ENCODE measurements at regions not wholly inside any gene's neighbourhood (a gene's known extent, or its start where the extent isn't known, plus 50 kb on each side); places are given as distances from the start of the nearest gene placed in this dataset.
"Not testable (repeated sequence)": the region's sequence is repeated elsewhere in the genome, so short reads cannot be mapped to it uniquely, and the experiment has no call there.

DNA sequence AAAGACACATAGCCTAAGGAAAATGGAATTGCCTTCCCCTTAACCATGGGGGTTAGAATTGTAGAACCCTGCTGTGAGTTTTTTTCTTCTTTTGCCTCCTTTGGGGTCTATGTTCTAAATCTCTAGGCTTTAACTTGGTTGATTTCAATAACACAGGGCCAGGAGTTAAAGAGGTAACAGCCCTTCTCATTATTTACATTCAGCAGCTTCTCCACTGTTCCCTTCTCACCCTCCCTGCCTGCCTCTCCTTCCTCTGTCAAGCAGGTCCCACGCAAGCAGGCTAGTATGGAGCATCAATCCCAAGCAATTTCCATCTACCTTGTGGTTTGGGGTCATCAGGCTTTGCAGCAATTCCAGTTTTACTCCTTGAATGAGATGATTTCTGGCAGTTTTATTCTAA is 236.1 kb upstream of the G2E3 start:
- no peak for DNase-seq

GRCh38 chr14:30330033-30330432 is 228.9 kb upstream of the G2E3 start:
- DNase-seq, result no peak

DNA sequence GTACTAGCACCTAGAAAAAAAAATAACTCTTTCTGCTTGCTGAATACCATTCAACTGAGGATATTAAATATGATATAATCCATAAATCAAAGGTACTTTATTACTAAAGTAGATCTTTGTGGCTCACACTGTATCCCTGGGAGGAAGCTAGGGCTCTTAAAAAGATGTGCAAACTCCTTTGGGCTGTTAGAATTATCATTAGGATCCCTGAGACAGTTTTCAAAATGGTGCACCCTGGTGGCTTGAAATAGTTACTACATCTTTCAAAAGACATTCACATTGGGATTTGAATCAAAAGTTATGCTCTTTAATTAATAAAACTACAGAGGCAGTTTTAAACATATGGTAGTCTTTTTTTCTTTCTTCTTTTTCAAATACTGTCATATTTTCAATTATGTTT is 228.5 kb upstream of the G2E3 start:
- no peak for DNase-seq

- no peak for DNase-seq
Measured at GRCh38 chr14:30331030-30331429, 227.9 kb upstream of the G2E3 start.

DNA sequence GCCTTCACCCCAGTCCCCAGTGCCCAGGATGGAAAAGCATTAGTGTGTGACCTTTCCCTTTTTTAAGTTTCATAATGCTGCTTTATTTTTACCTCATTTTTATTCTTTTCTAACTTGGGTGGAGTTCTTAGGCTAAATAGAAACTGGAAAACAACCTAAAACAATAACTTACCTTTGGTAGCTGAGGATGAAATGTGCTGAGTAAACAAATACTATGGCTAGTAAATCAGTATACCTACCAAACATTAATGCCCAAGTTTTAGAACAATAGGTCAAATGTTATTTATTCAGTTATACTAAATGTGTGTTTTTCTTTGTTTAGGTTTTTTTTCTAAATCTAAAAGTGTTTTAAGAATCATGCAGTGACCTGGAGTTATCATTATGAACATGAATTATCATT is 226.6 kb upstream of the G2E3 start:
- DNase-seq, result no peak

GRCh38 chr14:30333934-30334333 is 225.0 kb upstream of the G2E3 start:
- no peak for DNase-seq

DNA sequence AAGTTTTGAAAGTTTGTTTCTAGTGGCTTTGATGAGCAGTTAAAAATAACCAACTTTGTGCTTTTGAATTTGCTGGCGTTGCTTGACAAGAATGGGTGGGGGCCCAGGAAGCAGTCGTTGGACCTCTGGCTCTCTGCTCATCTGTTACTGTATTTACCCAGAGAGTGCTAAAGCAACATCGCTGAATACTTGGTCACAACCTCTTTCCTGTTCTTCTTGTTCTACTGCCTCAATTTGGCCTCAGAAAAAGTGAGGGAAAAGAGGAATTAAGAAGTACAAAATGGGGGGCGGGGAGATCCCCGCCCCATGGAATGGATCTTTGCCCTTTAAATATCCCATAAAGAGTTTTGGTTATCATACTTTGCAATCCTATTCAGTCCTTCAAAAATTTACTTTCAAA is 221.5 kb upstream of the G2E3 start:
- no peak for DNase-seq

DNA sequence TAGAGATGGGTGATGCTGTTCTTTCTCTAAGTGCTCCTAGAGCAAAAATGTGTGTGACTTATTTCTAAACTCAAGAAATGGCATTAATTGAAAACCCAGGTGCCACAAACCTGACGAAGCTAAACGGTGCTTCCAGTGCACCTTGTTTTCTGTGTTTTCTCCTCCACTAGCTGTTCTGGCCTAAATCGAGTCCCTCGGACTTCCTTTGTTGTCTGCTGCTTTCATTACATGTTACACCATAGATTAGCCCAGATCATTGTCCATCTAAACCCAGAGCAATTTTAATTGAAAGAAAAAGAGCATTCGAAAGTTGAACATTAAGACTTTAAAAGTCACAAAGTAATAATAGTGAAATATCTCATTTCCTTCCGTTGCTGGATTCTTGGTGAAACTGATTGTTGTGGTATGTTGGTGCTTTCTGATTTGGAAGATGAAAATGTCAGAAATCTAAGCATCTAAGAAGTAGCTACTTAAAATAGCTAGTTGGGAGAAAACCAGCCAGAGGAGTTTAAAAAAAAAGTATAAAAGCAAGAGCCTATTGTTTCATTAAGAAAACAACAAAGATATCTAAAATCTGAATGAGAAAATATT is 219.6 kb upstream of the G2E3 start:
- DNase-seq, result no peak

GRCh38 chr14:30340495-30340894 is 218.5 kb upstream of the G2E3 start:
- no peak for DNase-seq

GRCh38 chr14:30345511-30345910 is 213.4 kb upstream of the G2E3 start:
- DNase-seq, result no peak

DNA sequence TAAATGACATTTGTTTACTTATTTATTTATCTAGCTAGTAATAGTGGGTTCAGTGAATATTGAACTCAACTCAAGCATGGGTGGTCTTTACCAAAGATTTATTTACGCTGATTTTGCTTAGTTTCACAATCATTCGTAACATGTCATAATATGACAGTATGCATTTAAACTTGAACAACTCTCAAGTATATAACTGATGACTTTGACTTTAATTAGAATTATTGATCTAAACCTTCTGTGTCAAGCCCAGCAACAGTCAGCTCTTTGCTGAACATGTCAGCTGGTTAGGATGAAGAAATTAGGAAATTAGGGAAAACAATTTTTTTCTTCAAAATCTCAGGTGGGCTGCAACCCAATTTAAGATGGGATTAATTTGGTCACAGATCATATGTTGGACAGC is 210.5 kb upstream of the G2E3 start:
- no peak for DNase-seq

DNA sequence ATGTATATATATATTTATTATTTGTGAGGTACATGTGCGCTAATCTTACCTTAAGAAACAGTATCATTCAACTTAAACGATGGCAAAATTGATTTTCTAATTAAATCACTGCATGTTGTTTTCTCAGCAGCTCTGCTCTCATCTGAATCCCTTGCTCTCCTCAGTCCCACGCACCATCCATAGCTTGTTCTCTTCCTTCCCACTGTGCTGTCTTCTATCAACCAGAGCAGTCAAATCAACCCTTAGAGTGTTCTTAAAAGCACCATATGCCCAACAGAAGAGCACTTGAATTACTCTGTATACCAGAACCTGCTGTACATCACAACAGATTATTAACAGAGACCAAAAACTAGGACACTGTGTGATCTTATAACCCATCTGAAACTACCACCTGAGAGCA is 209.4 kb upstream of the G2E3 start:
- DNase-seq, result no peak

GRCh38 chr14:30354439-30354838 is 204.5 kb upstream of the G2E3 start:
- no peak for DNase-seq

DNA sequence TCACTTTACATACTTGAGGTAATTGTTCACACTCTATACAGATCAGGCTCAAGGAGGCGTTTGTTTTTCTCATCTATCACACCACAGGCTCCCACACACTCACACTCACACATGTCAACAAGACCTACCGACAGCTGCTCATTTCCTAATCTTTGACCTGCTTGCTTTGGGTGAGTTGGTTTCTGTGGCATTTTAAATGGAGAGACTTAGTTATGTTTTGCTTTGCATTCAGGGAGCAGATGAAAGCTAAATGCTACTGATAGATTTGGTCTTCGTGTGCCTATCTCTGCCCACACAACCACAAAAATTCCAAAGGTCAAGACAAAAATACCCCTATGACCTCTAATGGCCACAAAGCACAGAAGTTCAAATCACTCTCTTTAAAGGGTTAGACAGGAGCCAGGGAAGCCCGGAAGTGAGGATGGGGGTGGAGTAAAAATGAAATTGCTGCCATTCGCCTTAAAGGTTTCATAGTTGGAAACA is 203.5 kb upstream of the G2E3 start:
- DNase-seq, result no peak

DNA sequence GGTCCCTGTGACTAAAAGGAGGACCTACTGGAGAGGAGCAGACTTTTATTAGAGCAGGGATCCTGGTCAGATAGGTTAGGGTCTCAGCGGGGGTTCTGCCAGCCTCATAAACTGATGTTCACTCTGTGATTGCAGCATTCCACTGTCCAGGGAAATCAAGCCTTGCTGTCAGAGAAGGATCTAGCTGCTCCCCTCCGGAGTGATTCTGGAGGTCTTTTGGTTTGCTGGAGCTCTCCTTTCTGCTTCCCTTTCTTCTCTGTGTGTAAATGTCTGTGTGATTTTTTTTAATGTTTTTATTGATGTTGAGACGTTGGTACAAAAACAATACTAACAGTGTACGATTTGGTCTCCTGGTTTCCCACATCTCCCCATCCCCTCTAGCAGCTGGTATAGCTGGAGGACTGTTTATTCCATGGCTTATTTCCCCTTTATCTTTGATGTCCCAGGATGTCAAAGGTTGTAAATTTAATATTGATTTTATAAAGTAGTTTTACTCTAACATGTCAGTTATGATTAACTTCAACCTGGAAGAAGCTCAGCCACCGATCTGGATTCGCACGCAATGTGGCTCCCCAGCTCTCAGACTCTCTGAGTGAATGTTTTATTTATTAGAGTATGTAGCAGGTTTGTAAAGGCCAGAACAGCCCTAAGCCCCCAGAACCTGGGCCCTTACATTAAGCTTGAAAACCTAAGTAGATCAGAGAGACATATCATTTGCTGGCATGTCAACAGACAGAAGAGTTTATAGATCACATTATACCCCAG is 202.3 kb upstream of the G2E3 start:
- no peak for DNase-seq

GRCh38 chr14:30357791-30358190 is 201.2 kb upstream of the G2E3 start:
- no peak for DNase-seq

GRCh38 chr14:30362369-30363218 is 196.4 kb upstream of the G2E3 start:
- no peak for DNase-seq

DNA sequence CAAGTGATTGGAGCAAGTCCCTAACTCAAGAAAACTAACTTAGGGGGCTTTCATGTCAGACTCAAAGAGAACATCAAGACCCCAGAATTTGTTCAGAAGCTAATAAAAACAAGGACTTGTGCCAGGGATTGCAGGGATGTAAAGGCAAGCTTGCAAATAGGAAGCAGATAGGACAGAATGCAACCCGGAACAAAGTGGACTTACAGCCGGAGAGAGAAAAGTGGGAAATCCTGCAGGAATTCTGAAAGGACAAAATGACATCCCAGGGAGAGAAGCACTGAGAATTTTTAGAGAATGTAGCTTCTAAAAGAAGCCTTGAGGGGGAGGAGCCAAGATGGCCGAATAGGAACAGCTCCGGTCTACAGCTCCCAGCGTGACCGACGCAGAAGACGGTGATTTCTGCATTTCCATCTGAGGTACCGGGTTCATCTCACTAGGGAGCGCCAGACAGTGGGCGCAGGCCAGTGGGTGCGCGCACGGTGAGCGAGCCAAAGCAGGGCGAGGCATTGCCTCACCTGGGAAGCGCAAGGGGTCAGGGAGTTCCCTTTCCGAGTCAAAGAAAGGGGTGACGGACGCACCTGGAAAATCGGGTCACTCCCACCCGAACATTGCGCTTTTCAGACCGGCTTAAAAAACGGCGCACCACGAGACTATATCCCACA is 195.6 kb upstream of the G2E3 start:
- not testable (repeated sequence) for DNase-seq

GRCh38 chr14:30369502-30370180 is 189.3 kb upstream of the G2E3 start:
- DNase-seq, result no peak

- DNase-seq, result no peak
Measured at GRCh38 chr14:30373053-30373452, 185.9 kb upstream of the G2E3 start.

DNA sequence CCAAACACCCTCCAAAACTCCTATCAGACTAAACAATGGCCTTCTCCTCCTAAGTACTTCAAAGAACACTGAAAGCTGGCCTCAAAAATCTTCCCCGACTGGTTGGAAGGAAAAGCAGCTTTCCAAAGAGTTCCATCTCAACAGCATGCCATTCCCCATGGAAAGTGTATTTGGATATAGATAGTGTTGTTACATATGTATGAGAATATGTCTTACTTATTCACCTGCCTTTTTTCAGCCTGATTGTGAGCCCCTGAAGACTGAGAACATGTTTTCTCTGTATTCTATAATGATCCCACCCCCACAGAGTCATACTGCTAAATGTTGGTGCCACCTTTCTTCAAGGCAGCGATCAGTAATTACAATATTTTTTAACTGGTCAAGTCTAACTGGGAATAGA is 185.4 kb upstream of the G2E3 start:
- no peak for DNase-seq

DNA sequence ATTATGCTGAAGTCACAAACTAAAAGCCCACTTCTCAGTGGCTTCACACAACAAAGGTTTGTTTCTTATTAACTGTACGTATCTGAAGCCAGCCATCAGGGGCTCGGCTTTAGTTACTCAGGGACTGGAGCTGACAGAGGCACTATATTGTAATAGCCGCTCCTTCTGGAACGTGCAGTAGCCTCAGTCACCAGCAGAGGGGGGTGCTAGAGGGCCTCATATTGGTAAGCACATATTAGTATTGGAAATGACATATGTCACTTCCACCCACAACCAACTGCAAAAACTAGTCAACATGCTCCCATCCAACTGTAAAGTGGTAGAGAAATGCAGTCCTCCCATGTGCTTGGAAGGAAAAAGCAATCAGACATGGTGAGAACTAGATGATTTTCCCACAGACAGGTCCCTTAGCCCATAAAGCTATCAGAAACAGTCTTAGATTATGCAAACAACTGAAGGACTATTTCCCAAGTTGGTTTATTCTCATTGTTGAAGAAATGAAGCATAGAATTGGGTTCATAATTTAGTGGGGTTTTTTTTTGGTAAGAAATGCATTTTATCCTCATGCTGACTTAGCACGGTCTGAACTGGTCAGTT is 183.6 kb upstream of the G2E3 start:
- DNase-seq, result peak; percentile 55

All from CD4-positive, alpha-beta T cell treated with Interleukin-12 subunit alpha and Interleukin-12 subunit beta, for 1 hour (primary cell).